NCI-H2107 treated with DMSO at 0.1 percent for 48 hours (cell line): ENCODE measurements at regions not wholly inside any gene's neighbourhood (a gene's known extent, or its start where the extent isn't known, plus 50 kb on each side); places are given as distances from the start of the nearest gene placed in this dataset.
A peak's percentile ranks its signal among the peaks of the same experiment; 100 is the strongest.

ENCODE experiments used
- DNase-seq: peaks from one replicate; lab custom pipeline; 2025; ENCODE audit not compliant: unreplicated experiment; lab: John Stamatoyannopoulos, UW

- DNase-seq, result no peak
Observed at GRCh38 chr14:51145246-51145645, 50.3 kb upstream of the TRIM9 start.

DNA sequence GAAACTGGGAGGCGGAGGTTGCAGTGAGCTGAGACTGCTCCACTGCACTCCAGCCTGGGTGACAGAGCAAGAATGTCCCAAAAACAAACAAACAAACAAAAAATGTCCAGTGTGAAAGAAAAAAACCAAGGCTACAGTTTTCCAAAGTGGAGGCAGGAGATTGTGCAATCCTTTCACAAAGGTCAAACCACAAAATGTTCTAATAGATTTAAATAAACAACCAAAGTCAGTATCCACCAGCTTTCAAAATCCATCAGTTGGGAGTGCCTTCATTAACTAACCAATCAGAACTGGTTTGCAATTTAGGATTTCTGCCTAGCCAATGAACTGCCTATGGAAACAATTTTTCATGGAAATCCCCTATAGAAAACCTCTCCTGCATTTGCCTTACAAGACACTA, 52.3 kb upstream of the TRIM9 start:
- no peak for DNase-seq

DNA sequence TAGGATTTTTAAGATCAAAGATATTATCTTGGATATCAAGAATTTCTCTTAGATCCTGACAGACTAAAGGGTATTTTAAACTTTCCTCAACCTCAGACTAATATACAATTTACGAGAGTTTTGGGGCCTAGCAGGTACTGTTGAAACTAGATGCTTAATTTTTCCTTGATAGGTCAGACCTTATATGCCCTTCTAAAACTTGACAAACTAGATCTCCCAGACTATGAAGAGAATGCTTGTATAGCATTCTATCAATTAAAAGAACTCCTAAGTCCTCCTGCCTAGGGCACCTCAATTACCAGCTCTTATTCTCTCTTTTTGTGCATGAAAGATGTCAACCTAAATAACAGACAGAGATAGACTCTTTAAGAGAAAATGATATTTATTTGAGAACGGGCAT, 60.4 kb upstream of the TRIM9 start:
- no peak for DNase-seq

DNA sequence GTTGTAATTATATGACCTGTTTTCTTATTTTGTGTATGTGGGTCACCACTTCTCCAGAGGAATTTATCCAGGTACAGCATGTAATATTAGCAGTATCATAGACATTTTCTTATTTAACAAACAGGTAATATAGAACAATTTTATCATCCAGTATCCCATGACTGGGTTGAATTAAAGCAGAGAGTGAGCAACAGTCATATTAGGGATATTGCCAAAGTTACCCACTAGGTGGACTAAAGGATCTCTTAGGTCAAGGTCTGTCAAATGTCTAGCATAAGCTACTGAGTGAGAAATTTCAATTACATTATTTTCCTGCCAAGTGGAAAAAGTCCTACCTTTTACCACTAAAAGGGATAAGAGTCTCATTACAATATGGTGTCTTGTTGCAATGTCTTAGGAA, 62.1 kb upstream of the TRIM9 start:
- peak; percentile 74 for DNase-seq

DNA sequence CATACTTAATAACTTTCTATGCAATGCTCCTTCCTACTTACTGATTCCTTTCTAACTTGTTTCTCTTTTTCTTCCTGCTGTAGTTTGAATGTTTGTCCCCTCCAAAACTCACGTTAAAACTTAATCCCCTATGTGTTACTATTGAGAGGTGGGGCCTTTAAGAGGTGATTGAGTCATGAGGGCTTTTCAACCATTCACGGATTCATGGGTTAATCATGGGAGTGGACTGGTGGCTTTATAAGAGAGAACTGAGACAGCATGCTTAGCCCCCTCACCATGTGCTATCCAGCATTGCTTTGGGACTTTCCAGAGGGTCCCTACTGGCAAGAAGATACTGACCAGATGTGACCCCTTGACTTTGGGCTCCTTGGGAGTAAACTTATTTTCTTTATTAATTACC, 66.0 kb upstream of the TRIM9 start:
- DNase-seq, result no peak

DNA sequence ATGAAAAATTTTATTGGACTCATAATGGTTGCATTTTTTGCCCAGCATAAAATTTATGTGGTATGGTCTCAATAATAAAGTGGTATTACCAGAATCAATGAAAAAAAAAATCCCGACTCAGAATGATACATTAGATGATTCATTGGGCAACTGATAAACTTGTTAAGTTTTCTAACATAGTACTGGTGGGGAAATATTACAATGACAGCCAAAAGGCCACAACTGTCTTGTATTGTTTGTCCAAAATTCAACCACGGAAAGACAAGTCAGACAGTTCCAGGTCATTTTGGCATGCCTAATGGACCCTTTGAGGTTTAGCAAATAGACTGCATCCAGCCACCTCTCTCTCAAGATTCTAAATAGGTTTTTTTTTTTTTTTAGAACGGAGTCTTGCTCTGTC, 70.5 kb upstream of the TRIM9 start:
- DNase-seq, result no peak

DNA sequence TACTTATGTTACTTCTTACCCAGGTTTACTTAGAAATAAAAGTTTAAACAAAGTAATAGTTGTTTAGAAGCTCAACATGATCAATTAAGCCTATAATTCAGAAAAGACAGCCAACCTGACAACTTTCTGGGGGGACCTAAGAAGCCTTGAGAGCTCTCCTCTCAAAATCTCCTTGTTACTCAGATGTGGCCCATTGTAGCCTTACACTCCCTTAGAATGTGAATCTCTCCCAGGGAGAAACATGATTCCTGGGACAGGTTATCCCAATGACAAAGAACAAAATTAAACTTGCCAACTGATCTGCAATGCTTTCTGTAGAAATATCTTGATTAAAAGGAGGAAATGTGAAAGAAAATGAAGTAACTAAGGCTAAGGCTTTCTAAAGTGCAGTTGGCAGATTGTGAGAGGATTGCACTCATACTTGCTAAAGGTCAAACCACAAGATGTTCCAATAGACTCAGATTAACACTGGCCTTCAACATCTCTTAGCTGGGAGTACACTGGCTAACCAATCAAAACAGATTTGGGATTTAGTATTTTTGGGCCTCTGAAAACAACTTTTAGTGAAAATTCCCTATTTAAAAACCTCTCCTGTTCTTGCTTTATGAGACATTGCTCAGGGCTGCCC, 72.3 kb upstream of the TMX1 start:
- DNase-seq, result no peak

- no peak for DNase-seq
Observed at GRCh38 chr14:51168215-51168613, 71.8 kb upstream of the TMX1 start.

DNA sequence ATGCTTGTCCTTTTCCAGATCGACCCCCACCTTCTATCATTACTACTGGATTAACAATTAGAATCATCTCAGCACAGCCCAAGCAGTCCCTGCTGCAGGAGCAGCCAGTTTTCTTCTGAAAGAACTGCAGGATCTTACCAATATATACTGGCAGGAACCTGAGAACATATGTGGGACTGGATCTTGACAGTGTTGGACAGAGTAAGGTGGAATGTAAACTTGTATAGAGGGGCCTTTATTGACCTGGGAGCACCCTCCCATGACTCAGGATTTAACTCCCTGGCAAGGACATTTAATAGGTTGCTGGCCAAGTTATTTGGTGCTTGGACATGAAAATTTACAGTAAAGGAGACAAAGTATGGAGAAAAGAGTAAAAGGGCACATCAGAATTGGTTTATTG, 66.2 kb upstream of the TMX1 start:
- no peak for DNase-seq

- DNase-seq, result no peak
Observed at GRCh38 chr14:51176839-51177238, 63.2 kb upstream of the TMX1 start.

DNA sequence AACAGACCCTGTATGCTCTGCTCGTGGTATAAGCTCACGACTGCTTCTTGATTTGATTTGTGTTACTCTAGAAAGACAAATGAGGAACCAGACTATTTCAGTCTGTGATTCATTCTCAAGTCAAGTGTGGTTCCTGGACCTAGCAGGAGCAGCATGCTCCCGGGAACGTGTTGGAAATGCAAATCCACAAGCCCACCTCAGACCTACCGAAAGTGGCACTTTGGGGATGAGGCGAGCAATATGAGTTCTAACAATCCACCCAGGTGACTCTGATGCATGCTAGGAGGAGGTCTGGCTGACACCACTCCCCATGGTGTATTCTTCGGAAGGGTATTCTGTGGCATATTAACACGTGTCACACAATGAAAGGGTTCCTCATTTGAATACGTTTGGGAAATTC, 59.5 kb upstream of the TMX1 start:
- DNase-seq, result no peak

- no peak for DNase-seq
Observed at GRCh38 chr14:51182131-51182565, 57.9 kb upstream of the TMX1 start.

- no peak for DNase-seq
Observed at GRCh38 chr14:51185180-51185579, 54.9 kb upstream of the TMX1 start.

GRCh38 chr14:51185754-51186153, 54.3 kb upstream of the TMX1 start:
- no peak for DNase-seq

GRCh38 chr14:51188566-51189185, 51.4 kb upstream of the TMX1 start:
- no peak for DNase-seq

DNA sequence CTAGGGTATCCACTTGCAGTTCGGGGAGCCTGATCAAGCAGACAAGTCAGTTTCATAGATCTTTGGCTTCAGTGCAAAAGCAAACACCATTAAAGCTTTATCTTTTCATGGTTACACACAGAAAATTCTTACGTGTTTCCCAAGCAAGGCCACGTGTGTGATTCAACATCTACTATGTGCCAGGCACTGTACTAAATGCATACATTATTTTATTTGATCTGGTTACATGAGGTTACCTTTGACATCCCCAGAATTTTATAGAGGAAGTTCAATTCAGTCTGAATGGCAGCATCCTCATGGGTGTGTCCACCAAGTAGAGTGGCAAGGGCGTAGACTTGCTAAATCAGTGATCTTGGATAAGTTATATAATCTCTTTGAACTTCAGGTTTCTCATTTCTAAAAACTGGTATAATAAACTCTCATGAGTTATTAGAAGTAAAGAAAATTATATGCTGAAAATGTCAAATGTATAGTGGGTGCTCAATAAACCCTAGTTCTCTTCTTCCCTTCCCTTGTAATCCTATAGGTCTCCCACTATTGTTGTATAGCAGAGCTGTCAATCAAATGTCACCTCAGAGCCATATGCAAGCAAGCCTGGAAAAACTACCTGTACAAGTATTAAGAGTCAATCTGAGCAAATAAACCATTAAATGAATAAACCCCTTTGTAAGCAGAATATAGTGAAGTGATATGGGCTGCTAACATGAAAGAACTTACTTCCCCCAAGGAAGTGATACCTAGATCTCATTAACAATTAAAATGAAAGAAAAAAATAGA, 50.3 kb upstream of the TMX1 start:
- no peak for DNase-seq
